Loucy (cell line): ENCODE measurements at regions not wholly inside any gene's neighbourhood (a gene's known extent, or its start where the extent isn't known, plus 50 kb on each side); places are given as distances from the start of the nearest gene placed in this dataset.

Experiments used
- CTCF ChIP-seq: fragments of 200-600 bp; sonication (generic); conservative IDR thresholded peaks from 2 replicates; pipeline ENCODE4 v1.5.1; 2014; ENCODE audit warnings: mild to moderate bottlenecking, antibody characterized with exemption, low read length
- EZH2phosphoT487 ChIP-seq: fragments of 200-600 bp; IDR thresholded peaks from 2 replicates; pipeline ENCODE4 v1.6.1; 2018; ENCODE audit warnings: antibody characterized with exemption, mild to moderate bottlenecking, moderate library complexity, borderline replicate concordance

- TF ChIP-seq CTCF: no peak
- no peak for TF ChIP-seq EZH2phosphoT487
These were observed 261.9 kb upstream of the PLET1 start for GRCh38 chr11:112522536-112522935.
